HG02852 (cell line): ENCODE measurements at regions not wholly inside any gene's neighbourhood (a gene's known extent, or its start where the extent isn't known, plus 50 kb on each side); places are given as distances from the start of the nearest gene placed in this dataset.
A peak's percentile ranks its signal among the peaks of the same experiment; 100 is the strongest.

Experiments
- ATAC-seq: cut with Tn5 transposase; IDR thresholded peaks from one replicate; pipeline ENCODE4 v1.9.1; 2021; ENCODE audit warnings: mild to moderate bottlenecking, moderate library complexity; ENCODE audit not compliant: unreplicated experiment

DNA sequence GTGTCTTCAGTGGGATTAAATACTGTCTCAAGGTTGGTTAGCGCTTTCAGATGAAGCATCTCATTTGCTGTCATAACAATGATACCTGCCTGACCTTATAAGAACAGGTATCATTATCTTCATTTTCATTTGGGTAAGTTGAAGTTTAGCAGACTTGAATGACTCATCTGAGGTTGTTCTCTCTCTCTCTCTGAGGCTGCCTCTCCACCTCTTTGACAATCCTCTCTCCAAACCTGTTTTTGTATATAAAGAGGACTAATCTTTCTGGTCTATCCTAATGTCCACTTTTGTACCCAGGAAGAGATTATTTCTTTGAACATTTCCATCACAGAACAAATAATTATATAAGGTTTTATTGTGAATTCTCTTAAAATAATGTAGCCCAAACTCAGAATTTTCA lies 291.4 kb downstream of the KLF6 start:
- no peak for ATAC-seq

DNA sequence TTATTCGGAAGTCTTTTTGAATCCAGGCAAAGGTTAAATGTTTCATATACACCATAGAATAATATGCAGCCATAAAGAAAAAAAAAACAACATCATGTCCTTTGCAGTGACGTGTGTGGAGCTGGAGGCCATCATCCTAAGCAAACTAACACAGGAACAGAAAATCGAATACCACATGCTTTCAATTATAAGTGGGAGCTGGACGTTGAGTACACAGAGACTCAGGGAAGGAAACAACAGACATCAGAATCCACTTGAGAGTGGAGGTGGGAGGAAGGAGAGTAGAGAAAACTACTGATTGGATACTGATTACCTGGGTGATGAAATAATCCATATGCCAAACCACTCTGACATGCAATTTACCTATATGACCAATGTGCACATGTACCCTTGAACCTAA lies 293.4 kb downstream of the KLF6 start:
- ATAC-seq, result no peak

DNA sequence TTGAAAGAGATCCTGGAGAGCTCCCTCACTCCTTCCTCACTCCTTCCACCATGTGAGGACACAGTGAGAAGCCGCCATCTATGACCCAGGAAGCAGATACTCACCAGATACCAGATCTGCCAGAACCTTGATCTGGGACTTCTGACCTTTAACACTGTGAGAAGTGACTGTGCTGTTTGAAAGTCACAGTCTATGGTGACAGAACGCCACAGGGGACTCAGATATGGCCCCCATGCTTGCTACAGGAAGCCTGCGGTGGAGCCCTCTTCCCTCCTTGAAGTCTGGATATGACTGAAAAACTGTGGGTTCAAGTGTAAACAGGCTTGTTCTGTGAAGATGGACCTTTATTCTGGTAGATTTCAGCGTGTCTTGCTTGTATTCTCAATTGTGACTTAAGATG lies 297.8 kb downstream of the KLF6 start:
- ATAC-seq, result no peak

GRCh38 chr10:3486346-3487065 lies 298.5 kb downstream of the KLF6 start:
- ATAC-seq, result no peak

DNA sequence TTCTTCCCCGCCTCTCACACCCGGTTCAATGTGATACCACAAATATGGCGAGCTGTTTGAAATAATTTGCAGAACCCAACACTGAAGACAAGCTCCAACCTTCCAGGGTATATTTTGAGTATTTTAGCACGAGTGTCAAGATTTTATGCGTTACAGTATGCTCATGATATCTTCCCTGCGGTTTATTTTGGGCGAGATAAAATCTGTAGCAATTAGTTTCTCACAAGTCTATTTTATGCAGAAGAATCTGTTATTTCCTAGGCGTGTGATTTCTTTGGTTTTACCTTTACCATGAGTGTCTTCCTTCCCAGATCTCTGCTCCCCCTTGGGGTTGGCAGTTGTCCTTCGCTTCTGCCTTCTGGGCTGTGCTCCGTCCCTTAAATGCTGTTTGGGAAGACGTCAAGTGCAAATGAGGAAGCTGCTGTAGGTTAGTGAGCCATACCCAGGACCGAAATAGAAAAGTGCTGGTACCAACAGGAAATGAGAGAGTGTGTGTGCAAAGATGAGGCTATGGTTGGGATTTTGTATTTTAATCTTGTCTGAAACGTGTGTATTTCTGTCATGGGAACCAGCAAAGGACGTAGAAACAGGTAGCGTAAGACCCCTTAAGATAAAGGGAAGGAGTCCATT lies 299.8 kb downstream of the KLF6 start:
- ATAC-seq, result peak; percentile 37

GRCh38 chr10:3484306-3485056 lies 300.5 kb downstream of the KLF6 start:
- ATAC-seq, result peak; percentile 69

DNA sequence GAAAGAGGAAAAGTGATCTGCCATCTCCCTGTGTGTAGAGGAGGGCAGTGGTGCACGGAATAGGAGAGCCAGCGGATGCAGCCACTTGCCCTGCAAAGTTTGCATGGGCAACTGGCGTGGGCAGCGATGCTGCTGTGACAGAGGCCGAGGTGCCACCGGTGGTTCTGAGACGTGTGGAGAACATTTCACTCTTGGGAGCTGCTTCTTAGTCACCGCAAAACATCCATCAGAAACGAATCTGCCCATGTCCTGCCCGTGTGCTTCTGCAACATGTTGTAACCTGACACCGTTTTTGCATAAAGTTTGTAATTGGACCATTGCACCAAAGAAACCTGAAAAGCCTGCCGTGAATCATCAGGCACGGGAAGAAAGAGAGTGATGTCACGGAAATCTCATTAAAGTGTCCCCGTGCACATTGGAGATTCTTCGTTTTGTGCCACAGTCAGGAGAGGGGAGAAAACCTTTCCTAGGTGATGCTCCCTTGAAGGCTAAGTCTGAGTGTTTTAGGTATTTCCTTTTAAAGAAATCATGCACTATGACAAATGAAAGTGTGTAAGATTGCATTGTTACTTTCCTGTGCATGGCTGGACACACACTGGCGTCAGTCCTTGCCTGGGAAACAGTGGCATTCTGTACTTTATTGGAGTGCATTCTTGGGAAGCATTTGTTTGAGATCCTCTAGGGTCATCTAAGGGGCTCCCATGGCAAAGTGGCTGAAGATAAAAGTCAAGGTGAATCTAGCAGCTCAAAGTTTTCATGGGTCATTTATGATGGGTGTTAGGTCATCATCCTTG lies 302.6 kb downstream of the KLF6 start:
- peak; percentile 24 for ATAC-seq

GRCh38 chr10:3481496-3481895 lies 303.5 kb downstream of the KLF6 start:
- ATAC-seq, result no peak

DNA sequence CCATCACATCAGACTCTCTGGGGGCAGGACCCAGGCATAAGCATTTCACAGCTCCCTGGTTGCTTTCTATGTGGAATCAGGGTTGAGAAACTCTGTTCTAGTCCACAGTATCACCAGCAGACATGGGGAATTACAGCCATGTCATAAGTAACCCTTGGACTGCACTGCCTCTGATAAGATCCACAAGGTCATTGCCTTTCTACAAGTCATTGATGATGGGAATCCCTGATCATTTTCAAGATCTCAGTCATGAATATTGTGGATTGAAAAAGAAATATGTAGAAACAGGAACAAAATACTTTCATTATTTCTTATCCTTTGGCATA lies 304.1 kb downstream of the KLF6 start:
- ATAC-seq, result no peak

DNA sequence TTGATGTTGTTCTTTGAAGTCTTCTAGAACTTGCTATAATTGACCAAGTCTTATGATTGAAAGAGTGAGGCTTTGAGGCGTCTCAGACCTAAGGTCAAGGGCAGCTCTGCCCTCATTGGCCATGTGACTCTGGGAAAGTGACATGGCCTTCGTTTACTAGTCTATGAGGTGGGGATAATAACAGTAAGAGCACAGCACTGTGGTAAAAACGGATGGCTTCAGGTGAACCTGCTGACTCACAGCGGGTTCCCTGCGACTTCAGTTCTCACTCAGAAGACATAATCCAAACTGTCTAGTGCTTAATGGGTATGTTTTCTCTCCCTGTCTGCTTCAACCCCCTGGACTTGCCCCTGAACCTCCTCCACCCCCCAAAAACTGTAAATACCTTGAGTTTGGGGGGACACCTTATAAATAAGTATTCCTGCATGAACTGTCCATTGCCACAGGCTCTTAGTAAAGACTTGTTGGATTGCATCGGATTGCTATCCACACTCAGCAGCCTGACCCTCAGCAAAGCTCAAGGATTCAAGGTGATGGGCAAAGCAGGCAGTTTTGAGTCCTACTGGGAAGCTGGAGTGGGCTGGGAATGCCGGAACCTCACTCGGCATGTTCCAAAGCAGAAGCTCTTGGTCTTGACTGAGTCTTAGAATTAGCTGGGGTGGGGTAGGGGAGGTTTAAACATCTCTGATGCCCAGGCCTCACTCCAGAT lies 304.6 kb downstream of the KLF6 start:
- no peak for ATAC-seq

DNA sequence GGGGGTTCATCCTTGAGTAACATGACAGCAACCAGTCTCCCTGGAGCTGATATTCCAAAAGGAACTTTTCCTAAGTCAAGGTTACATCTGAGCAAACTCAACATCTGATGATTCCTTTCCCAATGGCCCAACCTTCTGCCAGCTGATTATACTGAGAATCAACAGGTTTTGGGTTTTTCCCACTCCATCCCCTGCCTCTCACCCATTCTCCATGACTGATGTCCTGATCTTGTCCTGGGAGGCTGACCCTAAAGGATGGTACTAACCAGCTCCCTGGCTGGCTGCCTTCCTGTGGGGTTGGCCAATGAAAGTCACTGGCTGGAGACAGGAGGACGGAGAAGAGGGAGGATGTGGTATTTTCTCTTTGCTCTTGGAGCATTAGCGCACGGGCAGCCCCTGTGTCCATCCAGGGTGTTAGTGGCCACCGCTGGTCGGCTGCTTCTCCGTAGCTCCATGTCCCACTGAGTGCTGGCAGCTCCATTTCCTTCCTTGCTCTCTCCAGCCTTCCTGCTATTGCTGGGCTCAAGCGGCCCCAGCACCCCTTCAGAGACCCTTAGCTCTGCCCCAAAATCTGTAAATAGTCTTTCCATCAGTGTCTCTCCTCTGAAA lies 306.2 kb upstream of the PITRM1 start:
- ATAC-seq, result no peak

- peak; percentile 66 for ATAC-seq
These were observed 305.6 kb upstream of the PITRM1 start for GRCh38 chr10:3478153-3478552.

DNA sequence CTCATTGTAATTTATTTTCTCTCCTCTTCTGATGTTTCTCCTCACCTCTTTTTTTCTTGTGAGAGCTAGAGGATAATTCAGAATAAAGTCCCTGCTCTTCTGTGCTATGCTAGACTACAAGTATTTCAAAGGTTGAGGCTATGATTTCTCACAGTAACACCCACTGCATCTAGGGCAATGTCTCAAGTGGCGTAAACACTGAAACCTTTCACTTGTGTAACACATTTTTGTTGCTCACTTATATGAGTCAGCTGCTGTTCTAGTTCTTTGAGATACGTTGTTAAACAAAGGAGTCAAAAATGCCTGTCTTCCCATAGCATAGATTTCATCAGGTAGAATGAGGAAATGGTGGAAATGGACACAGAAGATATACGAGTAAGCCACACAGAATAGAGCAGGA lies 305.1 kb upstream of the PITRM1 start:
- peak; percentile 67 for ATAC-seq

DNA sequence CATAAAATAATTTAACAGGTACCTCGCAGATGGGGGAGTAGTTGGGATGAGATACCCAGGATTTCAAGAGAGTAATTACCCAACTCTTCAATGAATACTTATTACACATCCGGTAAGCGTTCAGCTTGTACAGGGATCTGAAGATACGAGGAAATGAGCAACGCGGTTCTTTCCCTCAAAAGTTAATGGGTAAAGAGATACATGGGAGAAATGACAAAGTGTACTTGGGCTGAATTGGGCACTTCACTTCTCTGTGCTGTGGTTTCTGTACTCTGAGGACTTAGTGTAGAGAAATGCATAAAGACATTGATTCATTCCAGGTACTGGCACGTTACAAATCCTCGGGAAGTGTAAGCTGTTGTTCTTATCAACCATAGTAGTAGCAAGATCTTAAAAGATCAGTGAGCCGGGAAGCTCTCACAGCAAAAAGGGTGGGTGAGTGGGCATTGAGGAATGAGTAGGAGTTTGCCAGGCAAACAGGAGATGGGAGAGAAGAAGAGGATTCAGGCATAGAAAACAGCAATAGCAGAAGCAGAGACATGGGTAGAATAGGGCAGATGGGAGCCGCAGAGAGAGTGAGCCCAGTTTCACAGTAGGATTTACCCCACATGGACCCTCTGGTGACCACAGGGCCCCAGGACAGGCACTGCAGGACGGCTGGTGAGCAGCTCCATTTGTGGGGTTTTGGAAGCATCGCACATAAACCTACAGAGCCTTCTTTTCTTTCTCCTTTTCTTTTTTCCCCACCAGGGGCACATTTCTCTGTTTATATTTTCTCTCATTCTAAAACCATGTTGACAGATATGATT lies 304.3 kb upstream of the PITRM1 start:
- ATAC-seq, result no peak

DNA sequence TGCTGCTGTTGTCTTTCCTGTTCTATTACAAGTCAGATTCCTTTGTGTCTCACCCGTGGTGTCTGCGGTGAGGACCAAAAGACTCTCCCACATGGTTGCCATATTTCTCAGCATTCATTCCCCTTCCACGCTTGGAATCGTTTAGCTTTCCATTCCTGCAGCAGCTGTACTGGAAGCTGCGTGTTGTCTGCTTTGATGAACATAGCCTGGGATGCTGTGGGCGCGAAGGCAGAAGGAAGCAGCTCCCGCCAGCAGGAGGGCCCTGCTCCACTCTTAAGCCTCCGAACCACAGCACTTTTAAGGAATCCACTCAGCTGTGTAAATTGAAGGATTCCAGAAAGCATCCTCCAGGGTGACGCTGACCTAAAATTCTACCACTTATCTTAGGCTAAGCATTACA lies 303.6 kb upstream of the PITRM1 start:
- ATAC-seq, result no peak

GRCh38 chr10:3475367-3475766 lies 302.8 kb upstream of the PITRM1 start:
- no peak for ATAC-seq

DNA sequence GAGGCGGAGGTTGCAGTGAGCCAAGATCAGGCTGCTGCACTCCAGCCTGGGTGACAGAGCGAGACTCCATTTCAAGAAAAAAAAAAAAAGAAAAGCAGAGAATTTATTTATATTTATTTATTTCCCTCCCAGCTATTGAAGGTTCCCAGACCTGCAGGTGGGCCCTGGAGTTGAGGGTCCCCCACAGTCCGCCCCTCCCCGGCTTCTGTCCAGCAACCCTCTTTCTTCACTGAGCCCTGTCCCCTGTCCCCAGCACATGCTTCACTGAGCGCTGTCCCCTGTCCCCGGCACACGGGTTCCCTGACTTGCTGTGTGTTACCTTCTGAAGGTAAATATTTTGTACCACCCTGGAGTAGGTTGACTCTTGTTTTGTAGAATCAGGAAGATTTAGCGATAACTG lies 301.7 kb upstream of the PITRM1 start:
- ATAC-seq, result no peak

DNA sequence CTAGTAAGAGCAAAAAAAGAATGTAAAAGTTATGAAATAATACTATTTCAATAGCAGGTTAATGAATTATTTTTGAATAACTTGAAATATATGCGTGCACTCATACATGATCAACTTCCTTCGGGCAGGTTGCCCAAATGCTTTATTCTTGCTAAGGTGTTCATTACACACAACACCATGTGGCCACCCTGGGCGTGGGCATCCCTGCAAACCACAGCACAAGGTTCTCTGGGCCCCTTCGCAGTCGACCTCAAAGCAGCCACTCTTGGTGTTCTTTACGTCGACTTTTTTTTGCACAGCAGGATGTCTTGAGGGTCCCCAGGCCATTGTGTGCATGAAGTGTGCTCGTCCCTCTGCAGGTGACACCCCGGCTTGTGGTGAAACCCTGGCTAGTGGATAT lies 300.7 kb upstream of the PITRM1 start:
- ATAC-seq, result no peak

DNA sequence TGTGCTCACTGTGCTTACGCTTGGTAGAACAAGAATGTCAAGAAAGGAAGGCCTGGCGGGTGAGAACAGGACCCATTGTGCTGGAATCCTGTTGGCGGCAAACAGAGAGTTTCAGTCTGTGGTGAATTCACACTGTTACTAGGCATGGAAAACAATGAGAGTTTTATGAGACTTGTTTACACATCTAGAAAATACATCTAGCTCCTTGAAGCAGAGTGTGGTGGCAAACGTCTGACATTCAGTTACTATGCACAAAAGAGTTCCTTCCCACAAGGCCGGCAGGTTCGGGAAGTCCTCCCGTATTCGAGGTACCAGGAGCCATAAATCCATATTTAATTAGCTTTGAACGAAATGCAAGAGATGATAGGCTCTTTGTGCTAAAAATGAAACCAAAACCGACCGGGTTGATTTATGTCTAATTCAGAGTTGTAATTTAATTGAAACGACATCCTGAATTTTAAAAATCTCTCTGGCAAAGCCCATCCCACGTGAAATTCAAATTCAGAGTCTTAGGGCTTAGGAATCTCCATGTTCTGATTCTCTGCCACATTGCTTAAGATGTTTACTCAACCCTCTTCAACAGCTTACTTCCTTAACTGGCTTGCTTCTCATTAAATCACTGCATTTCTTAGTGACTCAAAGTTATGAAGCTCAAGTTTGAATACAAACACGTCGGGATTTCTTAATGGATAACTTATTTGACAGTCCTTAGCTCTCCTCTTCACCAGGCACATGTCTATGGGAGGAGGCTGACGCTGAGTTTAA lies 299.9 kb upstream of the PITRM1 start:
- no peak for ATAC-seq
